SK-N-MC (cell line): ENCODE measurements at regions not wholly inside any gene's neighbourhood (a gene's known extent, or its start where the extent isn't known, plus 50 kb on each side); places are given as distances from the start of the nearest gene placed in this dataset.

ENCODE experiments used
- EZH2 ChIP-seq: fragments of 200-600 bp; sonication (generic); IDR thresholded peaks from one replicate; pipeline ENCODE4 v1.6.1; 2017; ENCODE audit warnings: antibody characterized with exemption
- POLR2AphosphoS5 ChIP-seq: IDR thresholded peaks from 2 replicates; pipeline ENCODE4 v1.6.1; 2012; ENCODE audit warnings: mild to moderate bottlenecking, low read depth, low read length, borderline replicate concordance

DNA sequence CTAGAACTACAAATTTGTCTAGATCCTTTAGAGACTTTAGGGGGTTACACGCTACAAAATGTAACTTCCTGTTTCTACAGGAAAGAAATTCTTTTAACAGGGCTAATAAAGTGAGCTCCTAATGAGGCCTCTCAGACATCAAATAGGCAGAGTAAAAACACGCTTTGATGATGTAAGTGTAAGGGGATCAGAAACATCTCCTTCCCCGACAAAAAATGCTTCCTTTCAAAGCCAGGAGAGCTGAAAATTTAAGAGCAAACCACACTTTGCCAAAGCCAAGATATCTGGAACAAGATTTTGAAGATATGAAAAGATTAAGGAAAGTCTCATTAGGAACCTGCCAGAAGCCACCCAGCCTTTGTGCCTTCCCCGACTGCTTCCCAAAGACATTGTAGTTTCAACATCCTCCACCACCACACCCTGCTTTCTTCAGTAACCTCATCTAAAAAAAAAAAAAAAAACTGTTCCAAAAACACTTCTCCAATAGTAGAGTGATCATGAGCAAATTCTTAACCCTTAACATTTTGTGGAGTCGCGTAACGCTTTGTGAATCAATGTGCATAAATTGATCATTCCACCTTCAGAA lies 505.0 kb upstream of the THBS1 start:
- TF ChIP-seq EZH2 (no peak), POLR2AphosphoS5 (no peak)
